Gastroesophageal sphincter (tissue), 4 donors: ENCODE measurements at regions not wholly inside any gene's neighbourhood (a gene's known extent, or its start where the extent isn't known, plus 50 kb on each side); places are given as distances from the start of the nearest gene placed in this dataset.

Experiments used
- ATAC-seq: fragments of 150-250 bp; one replicate; pipeline ENCODE4 v1.9.1; 2016; ENCODE audit warnings: mild to moderate bottlenecking, moderate library complexity
- H3K27ac ChIP-seq, 4 donors: fragments of 200-600 bp; sonication (generic) in 3 of 4; 1 replicate in 3 of 4; 2 replicates in 1 of 4; pipeline ENCODE4 v1.5.1; 2016 to 2019
- H3K27me3 ChIP-seq: fragments of 200-600 bp; sonication (generic); one replicate; pipeline ENCODE4 v1.5.1; 2019
- H3K36me3 ChIP-seq, 2 donors: fragments of 200-600 bp; sonication (generic); one replicate each; pipeline ENCODE4 v1.5.1; 2019; ENCODE audit warnings: control low read depth in 1 of 2
- H3K4me1 ChIP-seq, 3 donors: fragments of 200-600 bp; sonication (generic); 1 replicate in 2 of 3; 2 replicates in 1 of 3; pipeline ENCODE4 v1.5.1; 2016 to 2019; ENCODE audit warnings: control low read depth in 2 of 3
- H3K4me3 ChIP-seq, 2 donors: fragments of 200-600 bp; sonication (generic); one replicate each; pipeline ENCODE4 v1.5.1; 2019; ENCODE audit warnings: mild to moderate bottlenecking in 1 of 2, moderate library complexity in 1 of 2
- H3K9me3 ChIP-seq, 3 donors: fragments of 200-600 bp; sonication (generic); one replicate each; pipeline ENCODE4 v1.5.1; 2017 to 2019; ENCODE audit warnings: control low read depth in 2 of 3
- CTCF ChIP-seq, 4 experiments: fragments of 200-600 bp in 2 of 4; fragments of 450-650 bp in 2 of 4; sonication (generic) in 1 of 4; IDR thresholded peaks; one replicate each; pipeline ENCODE4 v1.5.1; 2017 to 2019; ENCODE audit warnings: antibody characterized with exemption in 4 of 4, mild to moderate bottlenecking in 2 of 4, moderate library complexity in 2 of 4
- EP300 ChIP-seq: sonication (generic); formaldehyde crosslinking; IDR thresholded peaks from one replicate; pipeline ENCODE4 v1.6.1; 2017; ENCODE audit warnings: antibody characterized with exemption, mild to moderate bottlenecking
- POLR2A ChIP-seq, 2 donors: fragments of 450-650 bp; IDR thresholded peaks; one replicate each; pipeline ENCODE4 v1.6.1; 2017; ENCODE audit warnings: antibody characterized with exemption in 2 of 2, mild to moderate bottlenecking in 2 of 2, moderate library complexity in 1 of 2
- POLR2AphosphoS5 ChIP-seq: sonication (generic); formaldehyde crosslinking; IDR thresholded peaks from one replicate; pipeline ENCODE4 v1.6.1; 2017; ENCODE audit warnings: antibody characterized with exemption
- WGBS, 2 donors: methylation state at CpG; one replicate each; pipeline ENCODE4 v1.1.5; 2018; ENCODE audit warnings: low coverage in 1 of 2; 5-methylcytosine and 5-hydroxymethylcytosine counted together

- ATAC-seq: no peak
These were observed 191.1 kb downstream of the PTPRC start for GRCh38 chr1:198829944-198830343.

GRCh38 chr1:198830412-198830811 lies 191.6 kb downstream of the PTPRC start:
- H3K27ac ChIP-seq: no peak overlapping the region
- H3K4me1 ChIP-seq: peaks cover 0 to 8% (median 0%) of the 10 kb centered on the region in 3 donors
- TF ChIP-seq POLR2AphosphoS5 (no peak), EP300 (no peak), CTCF (IDR thresholded peaks at IDR 0.05) (no peak), POLR2A (IDR thresholded peaks at IDR 0.05) (no peak)
- H3K4me3 ChIP-seq: no peak overlapping the region
- 46 to 83% methylated on average over 1 to 3 of the region's 6 CpGs for whole genome bisulfite sequencing, 2 donors
- H3K27me3 ChIP-seq: no peaks in the 10 kb centered on the region
- no peaks in the 10 kb centered on the region for H3K9me3 ChIP-seq
- no peaks in the 10 kb centered on the region for H3K36me3 ChIP-seq
- no peak for ATAC-seq

More at GRCh38 chr1:198829944-198830343, 191.1 kb downstream of the PTPRC start:
- no peak for TF ChIP-seq CTCF (IDR thresholded peaks at IDR 0.05)
- no peak for TF ChIP-seq EP300
- no peak for TF ChIP-seq POLR2AphosphoS5
- no peak for TF ChIP-seq POLR2A (IDR thresholded peaks at IDR 0.05)
- Histone ChIP-seq H3K27me3 (no peaks in the 10 kb centered on the region), H3K4me1 (peaks cover 0 to 8% (median 0%) of the 10 kb centered on the region in 3 donors), H3K4me3 (no peak overlapping the region), H3K9me3 (no peaks in the 10 kb centered on the region), H3K36me3 (no peaks in the 10 kb centered on the region), H3K27ac (no peak overlapping the region)
- 50% methylated on average over 1 of the region's 1 CpG; no CpG with 5 or more reads in 1 of the 2 donors for WGBS, 2 donors

GRCh38 chr1:198833706-198834503 lies 195.1 kb downstream of the PTPRC start:
- no peak for TF ChIP-seq POLR2A (IDR thresholded peaks at IDR 0.05)
- no peak for TF ChIP-seq POLR2AphosphoS5
- no peak for TF ChIP-seq EP300
- no peak for TF ChIP-seq CTCF (IDR thresholded peaks at IDR 0.05)
- WGBS, 2 donors: 75 to 90% methylated on average over 3 to 6 of the region's 6 CpGs
- no peaks in the 10 kb centered on the region for H3K36me3 ChIP-seq
- H3K4me1 ChIP-seq: peaks cover 0 to 8% (median 0%) of the 10 kb centered on the region in 3 donors
- no peaks in the 10 kb centered on the region for H3K27me3 ChIP-seq
- no peaks in the 10 kb centered on the region for H3K9me3 ChIP-seq
- no peak for ATAC-seq
- no peak overlapping the region for H3K27ac ChIP-seq
- no peak overlapping the region for H3K4me3 ChIP-seq

GRCh38 chr1:198837278-198838021 lies 198.6 kb downstream of the PTPRC start:
- no peaks in the 10 kb centered on the region for H3K4me1 ChIP-seq
- H3K9me3 ChIP-seq: no peaks in the 10 kb centered on the region
- H3K27me3 ChIP-seq: no peaks in the 10 kb centered on the region
- TF ChIP-seq EP300: no peak
- no peak for TF ChIP-seq POLR2AphosphoS5
- TF ChIP-seq CTCF (IDR thresholded peaks at IDR 0.05): no peak
- TF ChIP-seq POLR2A (IDR thresholded peaks at IDR 0.05): no peak
- no peaks in the 10 kb centered on the region for H3K36me3 ChIP-seq
- H3K4me3 ChIP-seq: no peak overlapping the region
- no peak overlapping the region for H3K27ac ChIP-seq
- ATAC-seq: no peak
- 71 to 92% methylated on average over 5 to 6 of the region's 6 CpGs for WGBS, 2 donors
